HG03521 (cell line): ENCODE measurements at regions not wholly inside any gene's neighbourhood (a gene's known extent, or its start where the extent isn't known, plus 50 kb on each side); places are given as distances from the start of the nearest gene placed in this dataset.

Experiments
- ATAC-seq: cut with Tn5 transposase; IDR thresholded peaks from one replicate; pipeline ENCODE4 v1.9.1; 2021; ENCODE audit warnings: mild to moderate bottlenecking, moderate library complexity; ENCODE audit not compliant: unreplicated experiment

- ATAC-seq: no peak
These were observed 50.7 kb upstream of the PAIP2B start for GRCh38 chr2:71277536-71278103.

- no peak for ATAC-seq
These were observed 50.2 kb upstream of the PAIP2B start for GRCh38 chr2:71277147-71277475.

- ATAC-seq: peak; percentile 99
These were observed 49.6 kb upstream of the PAIP2B start for GRCh38 chr2:71276311-71277146.
